ENCODE measurements at regions not wholly inside any gene's neighbourhood (a gene's known extent, or its start where the extent isn't known, plus 50 kb on each side); places are given as distances from the start of the nearest gene placed in this dataset.

DNA sequence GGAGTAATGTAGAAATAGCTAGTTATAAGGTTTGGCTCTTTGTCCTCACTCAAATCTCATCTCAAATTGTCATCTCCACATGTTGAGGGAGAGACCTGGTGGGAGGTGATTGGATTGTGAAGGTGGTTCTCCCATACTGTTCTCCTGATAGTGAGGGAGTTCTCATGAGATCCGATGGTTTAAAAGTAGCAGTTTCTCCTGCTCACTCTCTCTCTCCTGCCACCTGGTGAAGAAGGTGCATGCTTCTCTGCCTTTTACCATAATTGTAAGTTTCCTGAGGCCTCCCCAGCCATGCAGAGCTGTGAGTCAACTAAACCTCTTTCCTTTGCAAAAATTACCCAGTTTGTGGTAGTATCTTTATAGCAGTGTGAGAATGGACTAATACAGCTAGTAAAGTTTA is 849.4 kb downstream of the DACH1 start:
- dilution Hi-C loops (cut with MboI; ENCODE audit: extremely low pct_ligation_motif_present, low sequenced_read_pairs), result no loop called here
- Histone ChIP-seq H4K20me1 (replicated peaks; ENCODE audit: control insufficient read depth, extremely low read depth, insufficient read depth, low read length) (no peaks in the 10 kb centered on the region), H3K9me3 (replicated peaks; ENCODE audit: control insufficient read depth, insufficient read depth, low read length) (no peaks in the 10 kb centered on the region), H3K36me3 (ENCODE audit: control insufficient read depth in 2 of 2, extremely low read depth in 1 of 2, insufficient read depth in 2 of 2, low read length in 2 of 2) (no peaks in the 10 kb centered on the region), H3K4me2 (ENCODE audit: insufficient read depth, low read length) (no peak overlapping the region), H3K9me1 (replicated peaks; ENCODE audit: control insufficient read depth, extremely low read depth, insufficient read depth, low read length) (no peaks in the 10 kb centered on the region), H3K4me1 (ENCODE audit: control insufficient read depth, extremely low read depth, insufficient read depth, low read length) (no peaks in the 10 kb centered on the region), H3K27ac (ENCODE audit: insufficient read depth, low read depth, low read length) (no peak overlapping the region), H3K27me3 (ENCODE audit: control insufficient read depth in 2 of 2, insufficient read depth in 2 of 2, low read length in 2 of 2) (no peaks in the 10 kb centered on the region), H3K4me3 (replicated peaks in 1 of 3; ENCODE audit: insufficient read depth in 1 of 3, low read depth in 1 of 3, low read length in 3 of 3) (no peak overlapping the region), H3K9ac (replicated peaks; ENCODE audit: extremely low read depth, insufficient read depth, low read length) (no peak overlapping the region), H3K79me2 (ENCODE audit: control insufficient read depth, insufficient read depth, low read length) (no peaks in the 10 kb centered on the region), H2AFZ (ENCODE audit: low read depth, low read length) (no peak overlapping the region)
- ChIA-PET POLR2A (no interaction called here), CTCF (interaction anchor here (1.4 kb wide), 1 partner anchor 9 kb away, joined by 4 read pairs; no protein-coding TSS in a partner anchor)
- intact Hi-C loops (cut with micrococcal nuclease), result no loop called here
- TF ChIP-seq POLR2A (IDR thresholded peaks at IDR 0.05; ENCODE audit: low read depth, low read length) (no peak), JUN (IDR thresholded peaks at IDR 0.05; ENCODE audit: borderline replicate concordance, insufficient read depth, insufficient read length, low read depth) (no peak), FOS (IDR thresholded peaks at IDR 0.05; ENCODE audit: borderline replicate concordance, insufficient read depth, low read length) (no peak), POLR2AphosphoS5 (IDR thresholded peaks at IDR 0.05; ENCODE audit: insufficient read depth, low read depth, low read length) (no peak), MYC (IDR thresholded peaks at IDR 0.05; ENCODE audit: low read depth, low read length) (no peak), EZH2 (IDR thresholded peaks at IDR 0.05; ENCODE audit: borderline replicate concordance, low read depth, low read length, severe bottlenecking) (no peak), GATA2 (IDR thresholded peaks at IDR 0.05; ENCODE audit: insufficient read depth, insufficient read length, low read depth, low read length) (no peak)
- TF ChIP-seq, protein P1, sequence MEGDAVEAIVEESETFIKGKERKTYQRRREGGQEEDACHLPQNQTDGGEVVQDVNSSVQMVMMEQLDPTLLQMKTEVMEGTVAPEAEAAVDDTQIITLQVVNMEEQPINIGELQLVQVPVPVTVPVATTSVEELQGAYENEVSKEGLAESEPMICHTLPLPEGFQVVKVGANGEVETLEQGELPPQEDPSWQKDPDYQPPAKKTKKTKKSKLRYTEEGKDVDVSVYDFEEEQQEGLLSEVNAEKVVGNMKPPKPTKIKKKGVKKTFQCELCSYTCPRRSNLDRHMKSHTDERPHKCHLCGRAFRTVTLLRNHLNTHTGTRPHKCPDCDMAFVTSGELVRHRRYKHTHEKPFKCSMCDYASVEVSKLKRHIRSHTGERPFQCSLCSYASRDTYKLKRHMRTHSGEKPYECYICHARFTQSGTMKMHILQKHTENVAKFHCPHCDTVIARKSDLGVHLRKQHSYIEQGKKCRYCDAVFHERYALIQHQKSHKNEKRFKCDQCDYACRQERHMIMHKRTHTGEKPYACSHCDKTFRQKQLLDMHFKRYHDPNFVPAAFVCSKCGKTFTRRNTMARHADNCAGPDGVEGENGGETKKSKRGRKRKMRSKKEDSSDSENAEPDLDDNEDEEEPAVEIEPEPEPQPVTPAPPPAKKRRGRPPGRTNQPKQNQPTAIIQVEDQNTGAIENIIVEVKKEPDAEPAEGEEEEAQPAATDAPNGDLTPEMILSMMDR (IDR thresholded peaks at IDR 0.05; ENCODE audit: extremely low read depth in 1 of 2, insufficient read depth in 1 of 2, low read depth in 1 of 2, low read length in 2 of 2), result no peak
- TF ChIP-seq, protein P2, sequence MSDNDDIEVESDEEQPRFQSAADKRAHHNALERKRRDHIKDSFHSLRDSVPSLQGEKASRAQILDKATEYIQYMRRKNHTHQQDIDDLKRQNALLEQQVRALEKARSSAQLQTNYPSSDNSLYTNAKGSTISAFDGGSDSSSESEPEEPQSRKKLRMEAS (IDR thresholded peaks at IDR 0.05; ENCODE audit: insufficient read depth, insufficient read length), result no peak
- DNase-seq (ENCODE audit: low read depth, low spot score) (no peak), FAIRE-seq (no peak)
- no TSS peak for BruUV-seq (replicated peaks)
